Kidney glomerular epithelial cell (primary cell): ENCODE measurements at regions not wholly inside any gene's neighbourhood (a gene's known extent, or its start where the extent isn't known, plus 50 kb on each side); places are given as distances from the start of the nearest gene placed in this dataset.

Experiments used
- DNase-seq: peaks from one replicate; lab custom pipeline; 2025; lab: John Stamatoyannopoulos, UW

GRCh38 chr14:96727980-96728717 lies 69.0 kb upstream of the VRK1 start:
- DNase-seq, result no peak

- DNase-seq, result no peak
These were observed 67.3 kb upstream of the VRK1 start for GRCh38 chr14:96729889-96730288.

GRCh38 chr14:96730386-96730785 lies 66.8 kb upstream of the VRK1 start:
- no peak for DNase-seq

- no peak for DNase-seq
These were observed 63.0 kb upstream of the VRK1 start for GRCh38 chr14:96734076-96734622.

- DNase-seq, result no peak
These were observed 61.7 kb upstream of the VRK1 start for GRCh38 chr14:96735526-96735925.

GRCh38 chr14:96736439-96736838 lies 60.7 kb upstream of the VRK1 start:
- no peak for DNase-seq

- DNase-seq, result no peak
These were observed 59.3 kb upstream of the VRK1 start for GRCh38 chr14:96737881-96738280.

GRCh38 chr14:96739200-96739910 lies 57.8 kb upstream of the VRK1 start:
- DNase-seq, result no peak

- DNase-seq, result peak; percentile 32
These were observed 55.8 kb upstream of the VRK1 start for GRCh38 chr14:96741151-96741977.

- DNase-seq, result no peak
These were observed 52.9 kb upstream of the VRK1 start for GRCh38 chr14:96744262-96744661.

GRCh38 chr14:96745500-96746051 lies 51.6 kb upstream of the VRK1 start:
- no peak for DNase-seq

GRCh38 chr14:96746101-96746500 lies 51.1 kb upstream of the VRK1 start:
- DNase-seq, result no peak

GRCh38 chr14:96747006-96747405 lies 50.2 kb upstream of the VRK1 start:
- DNase-seq, result no peak
